ENCODE measurements at regions not wholly inside any gene's neighbourhood (a gene's known extent, or its start where the extent isn't known, plus 50 kb on each side); places are given as distances from the start of the nearest gene placed in this dataset.

DNA sequence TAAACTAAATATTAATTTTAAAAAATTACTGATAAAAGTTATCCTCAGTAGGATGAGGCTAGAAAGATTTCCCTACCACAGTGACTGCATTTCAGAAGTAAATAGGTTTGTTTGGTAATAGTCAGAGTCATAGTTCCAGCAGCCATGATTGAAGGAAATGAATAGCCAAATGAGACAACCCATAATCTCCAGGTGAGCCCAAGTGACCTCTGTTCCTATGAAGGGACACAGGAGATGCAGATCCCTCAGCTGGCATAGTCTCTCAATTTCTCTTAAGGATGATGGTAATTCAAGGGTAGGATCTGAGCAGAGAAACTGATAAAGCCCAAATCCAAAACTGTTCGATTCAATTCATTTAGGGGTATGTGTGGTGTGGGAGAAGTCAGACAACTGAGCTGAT lies 461.8 kb downstream of the RAP2B start:
- TF ChIP-seq, protein P1, sequence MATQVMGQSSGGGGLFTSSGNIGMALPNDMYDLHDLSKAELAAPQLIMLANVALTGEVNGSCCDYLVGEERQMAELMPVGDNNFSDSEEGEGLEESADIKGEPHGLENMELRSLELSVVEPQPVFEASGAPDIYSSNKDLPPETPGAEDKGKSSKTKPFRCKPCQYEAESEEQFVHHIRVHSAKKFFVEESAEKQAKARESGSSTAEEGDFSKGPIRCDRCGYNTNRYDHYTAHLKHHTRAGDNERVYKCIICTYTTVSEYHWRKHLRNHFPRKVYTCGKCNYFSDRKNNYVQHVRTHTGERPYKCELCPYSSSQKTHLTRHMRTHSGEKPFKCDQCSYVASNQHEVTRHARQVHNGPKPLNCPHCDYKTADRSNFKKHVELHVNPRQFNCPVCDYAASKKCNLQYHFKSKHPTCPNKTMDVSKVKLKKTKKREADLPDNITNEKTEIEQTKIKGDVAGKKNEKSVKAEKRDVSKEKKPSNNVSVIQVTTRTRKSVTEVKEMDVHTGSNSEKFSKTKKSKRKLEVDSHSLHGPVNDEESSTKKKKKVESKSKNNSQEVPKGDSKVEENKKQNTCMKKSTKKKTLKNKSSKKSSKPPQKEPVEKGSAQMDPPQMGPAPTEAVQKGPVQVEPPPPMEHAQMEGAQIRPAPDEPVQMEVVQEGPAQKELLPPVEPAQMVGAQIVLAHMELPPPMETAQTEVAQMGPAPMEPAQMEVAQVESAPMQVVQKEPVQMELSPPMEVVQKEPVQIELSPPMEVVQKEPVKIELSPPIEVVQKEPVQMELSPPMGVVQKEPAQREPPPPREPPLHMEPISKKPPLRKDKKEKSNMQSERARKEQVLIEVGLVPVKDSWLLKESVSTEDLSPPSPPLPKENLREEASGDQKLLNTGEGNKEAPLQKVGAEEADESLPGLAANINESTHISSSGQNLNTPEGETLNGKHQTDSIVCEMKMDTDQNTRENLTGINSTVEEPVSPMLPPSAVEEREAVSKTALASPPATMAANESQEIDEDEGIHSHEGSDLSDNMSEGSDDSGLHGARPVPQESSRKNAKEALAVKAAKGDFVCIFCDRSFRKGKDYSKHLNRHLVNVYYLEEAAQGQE (tag by site-specific recombination; IDR thresholded peaks at IDR 0.05): no peak
- TF ChIP-seq, protein P2, sequence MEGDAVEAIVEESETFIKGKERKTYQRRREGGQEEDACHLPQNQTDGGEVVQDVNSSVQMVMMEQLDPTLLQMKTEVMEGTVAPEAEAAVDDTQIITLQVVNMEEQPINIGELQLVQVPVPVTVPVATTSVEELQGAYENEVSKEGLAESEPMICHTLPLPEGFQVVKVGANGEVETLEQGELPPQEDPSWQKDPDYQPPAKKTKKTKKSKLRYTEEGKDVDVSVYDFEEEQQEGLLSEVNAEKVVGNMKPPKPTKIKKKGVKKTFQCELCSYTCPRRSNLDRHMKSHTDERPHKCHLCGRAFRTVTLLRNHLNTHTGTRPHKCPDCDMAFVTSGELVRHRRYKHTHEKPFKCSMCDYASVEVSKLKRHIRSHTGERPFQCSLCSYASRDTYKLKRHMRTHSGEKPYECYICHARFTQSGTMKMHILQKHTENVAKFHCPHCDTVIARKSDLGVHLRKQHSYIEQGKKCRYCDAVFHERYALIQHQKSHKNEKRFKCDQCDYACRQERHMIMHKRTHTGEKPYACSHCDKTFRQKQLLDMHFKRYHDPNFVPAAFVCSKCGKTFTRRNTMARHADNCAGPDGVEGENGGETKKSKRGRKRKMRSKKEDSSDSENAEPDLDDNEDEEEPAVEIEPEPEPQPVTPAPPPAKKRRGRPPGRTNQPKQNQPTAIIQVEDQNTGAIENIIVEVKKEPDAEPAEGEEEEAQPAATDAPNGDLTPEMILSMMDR (tag by site-specific recombination; IDR thresholded peaks at IDR 0.05): no peak
- TF ChIP-seq ZNF423 (tag by site-specific recombination; IDR thresholded peaks at IDR 0.05) (no peak), ZXDB (tag by site-specific recombination; IDR thresholded peaks at IDR 0.05) (no peak), YY1 (tag by site-specific recombination; IDR thresholded peaks at IDR 0.05) (no peak)
- TF ChIP-seq, protein P3, sequence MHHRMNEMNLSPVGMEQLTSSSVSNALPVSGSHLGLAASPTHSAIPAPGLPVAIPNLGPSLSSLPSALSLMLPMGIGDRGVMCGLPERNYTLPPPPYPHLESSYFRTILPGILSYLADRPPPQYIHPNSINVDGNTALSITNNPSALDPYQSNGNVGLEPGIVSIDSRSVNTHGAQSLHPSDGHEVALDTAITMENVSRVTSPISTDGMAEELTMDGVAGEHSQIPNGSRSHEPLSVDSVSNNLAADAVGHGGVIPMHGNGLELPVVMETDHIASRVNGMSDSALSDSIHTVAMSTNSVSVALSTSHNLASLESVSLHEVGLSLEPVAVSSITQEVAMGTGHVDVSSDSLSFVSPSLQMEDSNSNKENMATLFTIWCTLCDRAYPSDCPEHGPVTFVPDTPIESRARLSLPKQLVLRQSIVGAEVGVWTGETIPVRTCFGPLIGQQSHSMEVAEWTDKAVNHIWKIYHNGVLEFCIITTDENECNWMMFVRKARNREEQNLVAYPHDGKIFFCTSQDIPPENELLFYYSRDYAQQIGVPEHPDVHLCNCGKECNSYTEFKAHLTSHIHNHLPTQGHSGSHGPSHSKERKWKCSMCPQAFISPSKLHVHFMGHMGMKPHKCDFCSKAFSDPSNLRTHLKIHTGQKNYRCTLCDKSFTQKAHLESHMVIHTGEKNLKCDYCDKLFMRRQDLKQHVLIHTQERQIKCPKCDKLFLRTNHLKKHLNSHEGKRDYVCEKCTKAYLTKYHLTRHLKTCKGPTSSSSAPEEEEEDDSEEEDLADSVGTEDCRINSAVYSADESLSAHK (tag by site-specific recombination; IDR thresholded peaks at IDR 0.05): no peak

Measured in HEK293 (cell line).